H54 (cell line): ENCODE measurements at regions not wholly inside any gene's neighbourhood (a gene's known extent, or its start where the extent isn't known, plus 50 kb on each side); places are given as distances from the start of the nearest gene placed in this dataset.
A peak's percentile ranks its signal among the peaks of the same experiment; 100 is the strongest.

Experiments used
- DNase-seq: peaks from one replicate; pipeline ENCODE4 v3.0.0; 2011; ENCODE audit warnings: low spot score, mixed read lengths; ENCODE audit not compliant: insufficient read length
- FAIRE-seq: peaks from 3 replicates; lab custom pipeline; 2011; peaks lifted over from hg19 to GRCh38; lab: Jason Lieb, UNC
- POLR2A ChIP-seq: IDR thresholded peaks from 2 replicates; pipeline ENCODE4 v1.6.1; 2011; ENCODE audit warnings: low read depth, mild to moderate bottlenecking, low read length

DNA sequence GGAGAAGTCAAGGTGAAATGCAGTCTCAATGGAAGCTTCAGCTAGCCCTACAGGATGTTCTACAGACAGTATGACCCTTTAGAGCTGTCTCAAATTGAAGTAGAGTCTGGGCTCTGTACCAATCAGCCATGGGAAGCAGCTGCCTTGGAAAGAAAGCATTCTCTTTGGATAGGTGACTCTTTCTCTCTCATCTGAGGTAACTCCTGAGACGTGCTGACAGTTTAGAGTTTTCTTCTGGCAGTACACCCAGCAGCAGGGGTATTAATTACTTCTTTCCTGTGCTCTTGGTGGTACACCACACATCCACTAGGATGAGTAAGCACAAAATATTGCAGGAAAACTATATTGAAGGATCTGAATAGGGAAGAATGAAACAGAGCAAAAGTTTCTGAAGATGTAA, 329.6 kb upstream of the RGMB start:
- FAIRE-seq: no peak

GRCh38 chr5:98453296-98453695, 320.2 kb upstream of the RGMB start:
- FAIRE-seq (no peak), DNase-seq (no peak)
- TF ChIP-seq POLR2A: no peak

More for the DNA sequence above, 329.6 kb upstream of the RGMB start:
- DNase-seq: no peak
- no peak for TF ChIP-seq POLR2A

DNA sequence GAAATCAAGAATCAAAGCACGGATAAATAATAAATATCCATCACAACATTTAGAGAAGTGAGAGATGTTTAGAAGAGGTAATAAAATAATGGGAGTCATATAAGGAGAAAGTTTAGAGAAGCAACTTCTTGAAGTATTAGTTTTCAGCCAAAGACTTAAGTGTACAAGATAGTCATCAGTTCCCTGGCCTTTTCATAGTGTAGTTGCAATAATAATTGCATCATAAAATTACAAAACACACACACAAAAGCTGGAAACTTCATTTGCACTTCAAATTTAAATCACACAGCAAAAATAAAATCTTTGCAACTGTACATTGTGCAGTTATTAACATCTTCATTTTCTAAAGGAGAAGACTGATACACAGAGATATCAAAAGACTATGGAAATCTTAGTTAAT, 319.1 kb upstream of the RGMB start:
- peak; percentile 48 for FAIRE-seq
- DNase-seq: no peak
- TF ChIP-seq POLR2A: no peak

DNA sequence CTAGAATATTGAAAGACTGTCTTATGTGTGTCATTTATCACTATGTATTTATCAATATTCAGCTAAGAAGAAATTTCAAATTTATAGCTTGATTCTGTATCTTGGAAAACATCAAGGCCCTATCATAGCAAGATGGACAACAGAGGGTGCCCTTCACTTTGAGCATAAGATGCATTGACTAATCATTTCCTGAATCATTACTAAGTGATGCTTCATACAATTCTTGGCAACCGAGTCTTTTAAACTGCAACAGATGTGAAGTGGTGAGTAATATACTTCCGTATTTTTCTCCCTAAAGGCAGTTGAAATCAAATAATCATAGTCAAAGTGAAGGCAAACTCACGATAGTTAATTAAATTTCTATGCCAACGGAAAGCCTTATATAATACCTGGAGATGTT, 318.6 kb upstream of the RGMB start:
- no peak for TF ChIP-seq POLR2A
- peak; percentile 18 for DNase-seq
- peak; percentile 99 for FAIRE-seq

GRCh38 chr5:98455665-98456064, 317.8 kb upstream of the RGMB start:
- no peak for DNase-seq
- no peak for TF ChIP-seq POLR2A
- FAIRE-seq: peak; percentile 92

DNA sequence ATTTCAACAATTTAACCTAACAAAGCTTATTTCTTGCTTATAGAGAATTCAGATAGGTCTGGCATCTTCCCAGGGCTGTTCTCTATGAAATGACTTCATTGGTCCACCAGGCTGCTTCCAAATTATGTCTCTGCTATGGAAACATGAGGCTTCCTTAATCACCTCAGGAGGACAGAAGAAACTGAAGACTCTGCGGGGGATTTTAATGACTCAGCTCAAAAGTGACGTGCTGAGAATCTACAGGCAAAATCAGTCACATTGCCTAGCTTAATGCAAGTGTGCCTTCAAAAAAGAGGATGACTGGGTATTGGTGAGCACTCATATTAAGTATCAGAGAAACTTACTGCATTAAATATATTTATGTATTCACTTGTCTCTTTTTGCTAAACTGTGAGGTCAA, 315.5 kb upstream of the RGMB start:
- DNase-seq: no peak
- peak; percentile 67 for FAIRE-seq
- TF ChIP-seq POLR2A: no peak

DNA sequence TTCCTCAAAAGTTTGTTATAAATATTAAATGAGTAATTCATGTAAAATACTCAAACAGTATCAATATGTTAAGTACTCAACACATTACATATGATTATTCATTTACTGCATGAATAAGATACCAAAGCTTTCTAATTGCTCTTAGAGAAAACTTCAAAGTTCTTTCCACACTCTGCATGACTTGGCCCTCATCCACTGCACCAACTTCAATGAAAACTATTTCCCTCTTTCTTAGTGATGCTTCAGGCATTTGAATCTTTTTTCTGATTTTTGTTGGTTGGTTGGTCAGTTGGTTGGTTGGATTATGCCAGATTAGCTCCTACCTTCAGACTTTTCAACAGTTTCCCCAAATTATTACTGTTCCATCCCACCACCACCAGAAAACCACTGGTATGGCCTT, 314.7 kb upstream of the RGMB start:
- TF ChIP-seq POLR2A: no peak
- FAIRE-seq: no peak
- no peak for DNase-seq

DNA sequence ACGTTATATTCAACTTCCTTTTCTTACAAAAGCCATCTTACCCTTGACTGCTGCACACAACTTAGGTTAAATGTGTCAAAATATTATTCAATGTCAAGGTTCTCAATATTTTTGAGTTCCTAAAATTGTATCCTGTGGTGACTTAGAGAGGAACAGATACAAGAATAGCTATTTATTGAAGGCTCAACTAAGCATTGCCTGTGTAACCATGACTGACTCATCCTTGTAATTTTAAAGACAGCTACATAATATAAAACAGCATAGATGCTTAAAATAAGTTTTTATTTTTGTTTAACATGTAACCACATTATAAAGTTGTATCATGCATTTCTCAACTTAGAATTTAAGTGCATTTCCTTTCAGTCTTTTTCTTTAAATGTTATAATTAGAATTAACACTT, 312.9 kb upstream of the RGMB start:
- no peak for TF ChIP-seq POLR2A
- FAIRE-seq (no peak), DNase-seq (no peak)

GRCh38 chr5:98461485-98461884, 312.0 kb upstream of the RGMB start:
- FAIRE-seq (no peak), DNase-seq (no peak)
- TF ChIP-seq POLR2A: no peak

DNA sequence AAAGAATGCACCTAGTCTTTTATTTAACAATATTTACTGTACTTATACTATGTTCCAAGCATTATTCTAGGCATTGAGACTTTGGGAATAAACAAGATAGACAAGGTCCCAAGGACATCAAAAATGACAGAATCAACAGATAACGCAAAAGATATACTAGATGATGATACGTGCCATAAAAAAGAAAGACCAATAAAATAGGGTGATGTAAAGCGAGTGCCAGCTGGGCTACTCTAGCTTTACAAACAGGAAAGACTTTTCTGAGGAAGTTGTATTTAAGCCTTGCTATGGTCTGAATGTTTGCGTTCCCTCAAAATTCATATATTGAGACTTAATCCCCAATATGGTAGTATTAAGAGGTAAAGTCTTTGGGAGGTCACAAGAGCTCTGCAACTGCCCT, 310.2 kb upstream of the RGMB start:
- FAIRE-seq: no peak
- no peak for DNase-seq
- TF ChIP-seq POLR2A: no peak

GRCh38 chr5:98463676-98464075, 309.8 kb upstream of the RGMB start:
- FAIRE-seq: no peak
- DNase-seq: no peak
- no peak for TF ChIP-seq POLR2A

- TF ChIP-seq POLR2A: no peak
- FAIRE-seq (no peak), DNase-seq (no peak)
Observed at GRCh38 chr5:98464737-98465330, 308.6 kb upstream of the RGMB start.

DNA sequence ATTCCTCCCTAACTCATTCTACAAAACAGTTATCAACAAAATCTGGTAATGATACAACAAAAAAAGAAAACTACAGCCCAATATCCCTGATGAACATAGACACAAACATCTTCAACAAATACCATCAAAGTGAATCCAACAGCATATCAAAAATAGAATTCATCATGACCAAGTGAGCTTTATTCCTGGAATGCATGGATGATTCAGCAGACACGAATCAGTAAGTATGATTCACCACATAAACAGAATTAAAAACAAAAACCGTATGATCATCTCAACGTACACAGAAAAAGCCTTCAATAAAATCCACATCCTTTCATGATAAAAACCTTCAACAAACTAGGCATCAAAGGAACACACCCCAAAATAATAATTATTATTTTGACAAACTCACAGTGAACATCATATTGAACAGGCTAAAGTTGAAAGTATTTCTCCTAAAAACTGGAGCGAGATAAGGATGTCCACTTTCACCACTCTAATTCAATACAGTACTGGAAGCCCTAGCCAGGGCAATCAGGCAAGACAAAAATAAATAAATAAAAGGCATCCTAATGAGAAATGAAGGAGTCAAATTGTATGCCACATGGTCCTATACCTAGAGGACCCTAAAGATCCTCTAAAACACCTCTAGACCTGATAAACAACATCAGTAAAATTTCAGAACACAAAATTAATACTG, 305.1 kb upstream of the RGMB start:
- no peak for TF ChIP-seq POLR2A
- FAIRE-seq: peak; percentile 99
- DNase-seq: no peak

DNA sequence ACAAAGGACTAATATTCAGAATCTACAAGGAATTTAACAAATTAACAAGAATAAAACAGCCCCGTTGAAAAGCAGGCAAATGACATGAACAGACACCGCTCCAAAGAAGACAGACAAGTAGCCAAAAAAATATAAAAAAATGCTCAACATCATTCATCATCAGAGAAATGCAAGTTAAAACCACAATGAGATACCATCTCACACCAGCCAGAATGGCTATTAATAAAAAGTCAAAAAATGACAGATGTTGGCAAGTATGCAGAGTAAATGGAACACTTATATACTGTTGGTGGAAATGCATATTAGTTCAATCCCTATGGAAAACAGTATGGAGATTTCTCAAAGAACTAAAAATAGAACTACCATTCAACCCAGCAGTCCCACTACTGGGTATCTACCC, 302.7 kb upstream of the RGMB start:
- DNase-seq (no peak), FAIRE-seq (no peak)
- no peak for TF ChIP-seq POLR2A

GRCh38 chr5:98471458-98471857, 302.0 kb upstream of the RGMB start:
- DNase-seq: no peak
- no peak for FAIRE-seq
- no peak for TF ChIP-seq POLR2A
